Stimulated activated CD8-positive, alpha-beta memory T cell treated with anti-CD3 and anti-CD28 coated beads, Interleukin-7, amount 100 ng/mL, for 4 hours (primary cell): ENCODE measurements at regions not wholly inside any gene's neighbourhood (a gene's known extent, or its start where the extent isn't known, plus 50 kb on each side); places are given as distances from the start of the nearest gene placed in this dataset.

Experiments used
- DNase-seq, 2 donors: peaks; one replicate each; pipeline ENCODE4 v3.0.0-alpha.2; 2020; ENCODE audit warnings: low read depth in 2 of 2

- DNase-seq, result no peak
Measured at GRCh38 chr5:71864730-71865601, 145.9 kb downstream of the CARTPT start.

GRCh38 chr5:71865665-71866320, 146.7 kb downstream of the CARTPT start:
- no peak for DNase-seq

DNA sequence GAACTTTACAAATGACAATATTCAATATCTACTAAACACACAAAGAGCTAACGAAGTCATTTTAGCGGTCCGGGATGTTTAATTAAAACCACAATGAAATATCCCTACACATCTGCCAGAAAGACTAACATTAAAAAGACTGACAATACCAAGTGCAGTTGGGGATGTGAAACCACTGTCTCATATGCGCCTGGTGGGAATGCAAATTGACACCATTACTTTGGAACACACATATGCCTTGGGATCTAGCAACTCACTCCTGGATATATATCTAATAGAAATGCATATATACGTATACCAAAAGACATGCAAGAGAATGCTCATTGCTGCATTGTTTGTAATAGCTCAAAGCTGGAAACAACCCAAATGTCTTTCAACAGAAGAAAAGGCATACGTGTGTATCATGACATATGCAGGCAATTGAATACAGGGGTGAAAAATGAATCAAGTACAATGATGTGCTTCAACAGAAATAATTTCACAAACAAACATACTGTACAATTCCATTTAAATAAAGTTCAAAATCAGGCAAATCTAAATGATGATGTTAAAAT, 153.3 kb downstream of the CARTPT start:
- DNase-seq, result no peak

- DNase-seq, result no peak
Measured at GRCh38 chr5:71873191-71873591, 154.1 kb downstream of the CARTPT start.

- no peak for DNase-seq
Measured at GRCh38 chr5:71874521-71874920, 155.4 kb downstream of the CARTPT start.

- no peak for DNase-seq
Measured at GRCh38 chr5:71877511-71877910, 158.4 kb downstream of the CARTPT start.

GRCh38 chr5:71880536-71880935, 161.5 kb downstream of the CARTPT start:
- no peak for DNase-seq

DNA sequence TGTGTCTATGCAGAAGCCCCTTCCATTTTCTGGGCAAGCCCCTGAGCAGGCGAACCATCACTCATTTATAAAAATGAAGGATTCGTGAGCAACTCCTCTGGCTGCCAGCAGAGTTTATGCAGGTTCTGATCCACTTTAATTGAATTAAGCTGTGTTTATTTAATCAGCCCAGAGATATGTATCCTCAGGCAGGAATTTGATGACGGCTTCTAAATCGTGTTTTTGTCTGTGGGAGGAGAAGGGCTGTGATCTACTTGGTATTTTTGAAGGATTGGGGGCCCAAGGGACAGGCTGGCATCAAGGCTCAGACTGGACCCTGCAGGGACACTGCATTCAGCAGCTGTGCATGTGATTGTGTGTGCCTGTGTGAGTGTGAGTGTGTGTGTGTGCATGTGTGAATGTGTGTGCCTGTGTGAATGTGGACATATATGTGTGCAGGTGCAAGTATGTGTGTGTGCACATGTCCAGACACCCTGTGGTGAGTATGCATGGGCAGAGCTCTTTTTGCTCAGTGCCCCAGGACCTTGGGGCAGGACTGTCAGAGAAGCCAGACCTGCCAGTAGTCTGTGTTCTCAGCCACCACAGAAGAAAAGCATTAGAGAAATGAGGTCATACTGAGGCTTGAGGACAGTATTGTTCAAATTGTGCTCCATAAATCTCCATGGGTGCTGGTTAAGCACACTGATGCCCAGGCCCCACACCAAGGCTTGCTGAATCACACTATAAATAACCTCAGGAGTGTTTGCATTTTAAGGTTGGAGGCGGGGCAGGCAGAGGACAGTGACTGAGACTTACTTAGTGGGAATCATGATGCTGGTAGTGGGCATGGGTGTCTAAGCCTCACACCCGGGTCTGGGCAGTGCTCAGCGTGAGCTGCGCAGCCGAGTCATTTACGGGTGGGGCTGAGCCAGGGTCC, 164.0 kb downstream of the CARTPT start:
- DNase-seq, result no peak

- no peak for DNase-seq
Measured at GRCh38 chr5:71883742-71884103, 164.6 kb downstream of the CARTPT start.

DNA sequence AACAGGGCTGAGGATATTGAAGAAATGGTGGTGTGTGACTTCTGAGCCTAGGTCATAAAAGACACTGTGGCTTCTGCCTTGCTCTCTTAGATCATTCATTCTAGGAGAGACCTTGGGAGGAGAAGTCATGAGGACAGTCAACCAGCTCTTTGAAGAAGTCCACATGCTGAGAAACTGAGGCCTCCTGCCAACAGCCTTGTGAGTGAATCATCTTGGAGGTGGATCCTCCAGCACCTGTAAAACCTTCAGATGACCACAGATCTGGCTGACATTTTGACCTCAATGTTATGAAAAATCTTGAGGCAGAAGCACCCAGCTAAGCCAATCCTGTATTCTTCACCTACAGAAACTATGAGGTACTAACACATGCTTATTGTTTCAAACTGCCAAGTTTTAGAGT, 165.9 kb downstream of the CARTPT start:
- no peak for DNase-seq

DNA sequence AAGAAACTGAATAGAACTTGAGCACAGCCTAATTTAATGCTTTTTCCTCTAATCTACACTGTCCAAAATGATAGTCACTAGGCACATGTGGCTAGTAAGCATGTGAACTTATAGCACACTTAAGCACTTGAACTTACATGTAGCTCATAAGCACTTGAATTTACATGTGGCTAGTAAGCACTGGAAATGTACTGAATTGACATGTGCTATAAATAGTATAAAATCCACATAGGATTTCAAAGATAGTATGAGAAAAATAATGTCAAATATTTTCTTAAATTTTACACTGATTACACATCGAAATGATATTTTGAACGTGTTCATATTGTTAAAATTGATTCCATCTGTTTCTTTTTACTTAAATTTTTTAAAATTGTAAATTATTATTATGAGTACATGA, 167.3 kb downstream of the CARTPT start:
- DNase-seq, result no peak

- no peak for DNase-seq
Measured at GRCh38 chr5:71887680-71888079, 168.6 kb downstream of the CARTPT start.

DNA sequence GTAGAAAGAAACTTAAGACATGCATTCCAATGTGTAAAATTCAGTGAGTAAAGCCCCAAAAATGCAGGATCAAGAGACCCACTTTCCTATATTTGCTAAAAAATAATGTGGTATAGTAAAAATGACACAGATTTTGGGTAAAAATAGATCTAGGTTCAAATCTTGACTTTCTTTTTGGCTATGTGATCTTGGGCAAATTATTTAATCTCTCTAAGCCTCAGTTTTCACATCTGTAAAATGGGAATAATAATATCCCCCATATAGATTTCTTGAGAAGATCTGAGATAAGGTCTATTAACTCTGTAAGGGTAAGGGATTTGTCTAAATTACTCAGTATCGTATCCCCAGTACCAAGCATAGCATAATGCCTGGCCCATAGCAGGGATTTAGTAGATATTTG, 172.3 kb downstream of the CARTPT start:
- no peak for DNase-seq

DNA sequence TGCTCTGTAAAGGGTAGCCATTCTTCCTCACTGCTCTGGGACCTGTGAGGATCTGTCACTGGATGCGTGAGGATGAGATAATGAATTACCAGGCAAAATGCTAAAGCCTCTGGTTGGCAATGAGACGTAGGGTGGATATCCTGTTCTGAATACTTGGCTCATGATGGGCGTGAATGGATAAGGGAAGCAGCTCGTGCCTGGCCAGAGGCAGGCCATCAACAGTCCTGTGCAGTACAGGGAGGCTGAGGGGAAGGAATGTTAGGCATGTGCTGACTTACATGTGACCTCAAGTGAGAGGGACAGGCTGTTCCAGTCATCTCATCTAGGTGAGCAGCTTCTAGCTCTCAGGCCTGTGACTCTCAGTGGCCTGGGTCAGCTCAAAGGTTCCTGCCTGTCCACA, 172.8 kb downstream of the CARTPT start:
- no peak for DNase-seq

DNA sequence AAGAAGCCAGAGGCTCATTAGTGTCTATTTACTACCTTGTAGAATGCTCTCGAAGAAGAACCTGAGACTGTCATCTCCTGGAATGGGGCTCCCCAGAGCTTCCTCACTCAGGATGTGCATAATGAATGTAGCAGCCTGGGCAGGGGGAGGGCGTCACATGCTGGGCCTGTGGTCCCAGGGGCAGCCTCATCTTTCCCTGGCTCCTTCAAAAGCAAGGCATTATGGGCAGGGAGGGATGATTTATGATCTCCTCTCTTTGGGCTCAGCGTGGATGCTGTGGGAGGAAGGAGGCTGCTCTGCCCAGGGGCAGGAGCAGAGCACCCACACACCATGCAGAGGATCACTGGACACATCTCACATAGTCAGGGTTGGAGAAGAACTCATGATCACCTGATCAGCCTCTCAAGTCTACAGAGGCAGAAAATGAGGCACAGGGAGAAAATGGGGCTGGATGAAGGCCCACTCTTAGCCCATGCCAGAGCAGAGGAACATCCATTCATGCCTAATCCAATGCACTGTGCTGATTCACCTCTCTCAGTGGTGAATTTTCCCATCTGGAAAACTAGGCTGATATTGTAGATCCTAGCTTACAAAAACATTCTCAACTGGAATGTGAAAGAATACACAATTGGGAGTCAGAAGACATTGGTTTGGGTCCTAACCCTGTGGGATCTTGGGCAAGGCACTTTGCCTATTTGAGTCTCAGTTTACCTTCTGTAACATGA, 173.7 kb downstream of the CARTPT start:
- DNase-seq, result no peak

DNA sequence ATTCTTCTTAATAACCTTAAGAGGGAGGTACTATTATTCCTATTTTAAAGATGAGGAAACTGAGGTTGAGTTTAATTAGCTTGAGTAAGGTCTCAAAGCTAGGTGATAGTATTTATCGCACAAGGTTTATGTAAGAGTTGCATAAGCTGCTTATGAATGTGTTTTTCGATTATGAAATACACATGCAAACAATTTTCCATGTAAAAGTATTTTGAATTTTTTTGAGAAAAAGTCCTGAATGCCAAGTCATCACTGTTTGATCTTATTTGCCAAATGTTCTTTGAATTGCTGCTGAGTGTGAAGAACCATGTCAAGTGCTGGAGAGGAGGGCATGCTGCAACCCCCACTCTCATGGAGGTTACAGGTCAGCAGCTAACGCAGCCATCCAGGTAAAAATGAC, 174.4 kb downstream of the CARTPT start:
- DNase-seq, result no peak

DNA sequence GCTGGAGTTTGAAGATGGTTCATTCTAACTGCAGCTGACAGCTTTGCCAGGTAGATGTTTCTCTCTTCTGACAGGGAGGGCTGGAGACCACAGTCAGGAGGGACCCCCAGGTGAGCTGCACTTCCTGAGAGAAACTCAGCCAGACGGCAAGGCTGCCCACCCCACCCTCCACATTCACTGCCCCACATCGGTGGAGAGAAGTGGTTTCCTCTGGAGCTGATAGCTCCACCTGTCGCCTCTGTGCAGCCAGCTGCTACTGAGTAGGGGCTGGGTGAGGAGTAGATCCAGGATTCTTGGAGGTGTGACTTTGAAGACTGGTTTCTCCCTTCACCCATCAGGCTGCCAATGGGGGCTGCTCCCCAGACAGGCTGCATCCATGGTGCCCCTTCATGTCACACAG, 175.0 kb downstream of the CARTPT start:
- DNase-seq, result no peak

DNA sequence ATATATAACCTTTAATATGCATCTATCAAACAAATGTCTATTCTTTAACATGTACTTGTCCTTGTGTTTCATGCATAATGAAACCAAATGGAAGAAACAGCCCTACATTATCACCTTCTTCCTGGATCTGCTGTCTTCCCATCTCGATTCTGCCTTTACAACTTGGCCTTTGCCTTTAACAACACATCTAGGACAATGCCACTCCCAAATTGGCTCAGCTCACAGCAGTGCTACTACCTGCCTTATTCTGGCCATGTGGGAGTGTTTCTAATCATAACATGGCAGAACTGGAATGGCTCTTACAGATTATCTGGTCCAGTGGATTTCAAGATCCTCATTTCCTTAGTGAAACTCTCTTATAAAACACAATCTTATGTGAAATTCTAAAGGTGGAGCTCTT, 176.5 kb downstream of the CARTPT start:
- DNase-seq, result no peak

- no peak for DNase-seq
Measured at GRCh38 chr5:71899865-71900342, 180.8 kb downstream of the CARTPT start.

GRCh38 chr5:71903808-71904207, 184.7 kb downstream of the CARTPT start:
- DNase-seq, result no peak

GRCh38 chr5:71904852-71905251, 185.8 kb downstream of the CARTPT start:
- no peak for DNase-seq
